ENCODE measurements at regions not wholly inside any gene's neighbourhood (a gene's known extent, or its start where the extent isn't known, plus 50 kb on each side); places are given as distances from the start of the nearest gene placed in this dataset.

- no peaks in the 10 kb centered on the region for H3K27me3 ChIP-seq
- H3K36me3 ChIP-seq = no peaks in the 10 kb centered on the region
- H3K4me3 ChIP-seq (replicated peaks in 1 of 3) = no peak overlapping the region
- intact Hi-C loops (cut with DNase I) = no loop called here
- H3K4me1 ChIP-seq = no peaks in the 10 kb centered on the region
- H3K27ac ChIP-seq = no peak overlapping the region
- 84 to 92% methylated on average over 5 of the region's 5 CpGs for WGBS, 2 donors
- no peak for DNase-seq
- TF ChIP-seq CTCF (IDR thresholded peaks at IDR 0.05) = no peak
- no peak for TF ChIP-seq POLR2A (IDR thresholded peaks at IDR 0.05)
- no peaks in the 10 kb centered on the region for H3K9me3 ChIP-seq
These were observed 521.0 kb upstream of the WWC1 start for GRCh38 chr5:167770461-167770860.

GRCh38 chr5:167771571-167771970 lies 519.9 kb upstream of the WWC1 start:
- Histone ChIP-seq H3K27ac (no peak overlapping the region), H3K9me3 (no peaks in the 10 kb centered on the region), H3K36me3 (no peaks in the 10 kb centered on the region), H3K4me1 (no peaks in the 10 kb centered on the region), H3K4me3 (replicated peaks in 1 of 3) (no peak overlapping the region), H3K27me3 (no peaks in the 10 kb centered on the region)
- WGBS, 2 donors = 94% methylated on average over 6 of the region's 6 CpGs
- DNase-seq = no peak
- TF ChIP-seq CTCF (IDR thresholded peaks at IDR 0.05) = no peak
- no peak for TF ChIP-seq POLR2A (IDR thresholded peaks at IDR 0.05)
- intact Hi-C loops (cut with DNase I) = no loop called here

GRCh38 chr5:167773668-167774301 lies 517.7 kb upstream of the WWC1 start:
- no peak overlapping the region for H3K27ac ChIP-seq
- TF ChIP-seq POLR2A (IDR thresholded peaks at IDR 0.05) = no peak
- no peak for TF ChIP-seq CTCF (IDR thresholded peaks at IDR 0.05)
- H3K27me3 ChIP-seq = no peaks in the 10 kb centered on the region
- 88 to 90% methylated on average over 5 of the region's 5 CpGs for WGBS, 2 donors
- intact Hi-C loops (cut with DNase I) = no loop called here
- no peaks in the 10 kb centered on the region for H3K9me3 ChIP-seq
- no peaks in the 10 kb centered on the region for H3K36me3 ChIP-seq
- H3K4me1 ChIP-seq = no peaks in the 10 kb centered on the region
- no peak overlapping the region for H3K4me3 ChIP-seq (replicated peaks in 1 of 3)
- no peak for DNase-seq

GRCh38 chr5:167777746-167778145 lies 513.7 kb upstream of the WWC1 start:
- 76 to 82% methylated on average over 1 of the region's 1 CpG for WGBS, 2 donors
- DNase-seq = no peak
- Histone ChIP-seq H3K27ac (no peak overlapping the region), H3K4me1 (peaks cover 2 to 6% of the 10 kb centered on the region in 2 donors), H3K9me3 (no peaks in the 10 kb centered on the region), H3K36me3 (no peaks in the 10 kb centered on the region), H3K27me3 (no peaks in the 10 kb centered on the region), H3K4me3 (replicated peaks in 1 of 3) (no peak overlapping the region)
- intact Hi-C loops (cut with DNase I) = no loop called here
- TF ChIP-seq CTCF (IDR thresholded peaks at IDR 0.05) (no peak), POLR2A (IDR thresholded peaks at IDR 0.05) (no peak)

GRCh38 chr5:167778228-167778627 lies 513.2 kb upstream of the WWC1 start:
- no peak for TF ChIP-seq POLR2A (IDR thresholded peaks at IDR 0.05)
- no peak for TF ChIP-seq CTCF (IDR thresholded peaks at IDR 0.05)
- Histone ChIP-seq H3K4me1 (peaks cover 7 to 9% of the 10 kb centered on the region in 2 donors), H3K4me3 (replicated peaks in 1 of 3) (no peak overlapping the region), H3K27me3 (no peaks in the 10 kb centered on the region), H3K9me3 (no peaks in the 10 kb centered on the region), H3K27ac (no peak overlapping the region), H3K36me3 (no peaks in the 10 kb centered on the region)
- intact Hi-C loops (cut with DNase I) = no loop called here
- 84 to 95% methylated on average over 2 of the region's 2 CpGs for WGBS, 2 donors
- no peak for DNase-seq

Data from thyroid gland (tissue), 4 donors.